Mesothelial cell of epicardium (in vitro differentiated cells): ENCODE measurements at regions not wholly inside any gene's neighbourhood (a gene's known extent, or its start where the extent isn't known, plus 50 kb on each side); places are given as distances from the start of the nearest gene placed in this dataset.
"Not testable (repeated sequence)": the region's sequence is repeated elsewhere in the genome, so short reads cannot be mapped to it uniquely, and the experiment has no call there.

Experiments
- DNase-seq, 2 experiments: peaks; one replicate each; pipeline ENCODE4 v3.0.0; 2021; ENCODE audit warnings: low spot score in 2 of 2; ENCODE audit not compliant: unreplicated experiment in 2 of 2
- H3K27ac Mint-ChIP-seq: 2 replicates; pipeline ENCODE4 v1.8.0; 2021; ENCODE audit warnings: mixed read lengths
- H3K27me3 Mint-ChIP-seq: 2 replicates; pipeline ENCODE4 v1.8.0; 2021; ENCODE audit warnings: low read depth, mixed read lengths
- H3K36me3 Mint-ChIP-seq: 2 replicates; pipeline ENCODE4 v1.8.0; 2021; ENCODE audit warnings: mixed read lengths
- H3K4me1 Mint-ChIP-seq: 2 replicates; pipeline ENCODE4 v1.8.0; 2021; ENCODE audit warnings: mixed read lengths
- H3K4me3 Mint-ChIP-seq: 2 replicates; pipeline ENCODE4 v1.8.0; 2021; ENCODE audit warnings: mild to moderate bottlenecking, moderate library complexity, mixed read lengths
- H3K9me3 Mint-ChIP-seq: 2 replicates; pipeline ENCODE4 v1.8.0; 2021; ENCODE audit warnings: mixed read lengths
- CTCF ChIP-seq: fragments of 200-600 bp; sonication (generic); IDR thresholded peaks from one replicate; pipeline ENCODE4 v1.5.0; 2021; ENCODE audit warnings: antibody characterized with exemption; ENCODE audit not compliant: unreplicated experiment

GRCh38 chr2:78750219-78750618, 275.3 kb upstream of the REG3G start:
- Mint-ChIP-seq H3K9me3 (no peaks in the 10 kb centered on the region), H3K27ac (no peak overlapping the region), H3K4me3 (no peak overlapping the region), H3K36me3 (no peaks in the 10 kb centered on the region), H3K4me1 (no peaks in the 10 kb centered on the region), H3K27me3 (no peaks in the 10 kb centered on the region)
- DNase-seq, result no peak
- no peak for TF ChIP-seq CTCF

- Mint-ChIP-seq H3K9me3 (peaks cover 14% of the 10 kb centered on the region), H3K36me3 (peaks cover 3% of the 10 kb centered on the region), H3K27me3 (no peaks in the 10 kb centered on the region), H3K4me1 (no peaks in the 10 kb centered on the region), H3K4me3 (no peak overlapping the region), H3K27ac (no peak overlapping the region)
- DNase-seq, result no peak
- TF ChIP-seq CTCF, result no peak
Observed at GRCh38 chr2:78754930-78755329, 270.6 kb upstream of the REG3G start.

- no peak overlapping the region for H3K27ac Mint-ChIP-seq
- TF ChIP-seq CTCF, result no peak
- H3K4me3 Mint-ChIP-seq, result no peak overlapping the region
- DNase-seq, result no peak
- no peaks in the 10 kb centered on the region for H3K27me3 Mint-ChIP-seq
- peaks cover 15% of the 10 kb centered on the region for H3K36me3 Mint-ChIP-seq
- peaks cover 35% of the 10 kb centered on the region for H3K9me3 Mint-ChIP-seq
- no peaks in the 10 kb centered on the region for H3K4me1 Mint-ChIP-seq
Observed at GRCh38 chr2:78757191-78757590, 268.3 kb upstream of the REG3G start.

GRCh38 chr2:78757640-78758039, 267.9 kb upstream of the REG3G start:
- Mint-ChIP-seq H3K27me3 (no peaks in the 10 kb centered on the region), H3K27ac (no peak overlapping the region), H3K4me1 (no peaks in the 10 kb centered on the region), H3K36me3 (peaks cover 18% of the 10 kb centered on the region), H3K4me3 (no peak overlapping the region), H3K9me3 (peaks cover 39% of the 10 kb centered on the region)
- DNase-seq, result no peak
- TF ChIP-seq CTCF, result no peak

- not testable (repeated sequence) for H3K27me3 Mint-ChIP-seq, H3K4me3 Mint-ChIP-seq, H3K4me1 Mint-ChIP-seq, DNase-seq, H3K27ac Mint-ChIP-seq
- Mint-ChIP-seq H3K36me3 (peaks cover 20% of the 10 kb centered on the region), H3K9me3 (peaks cover 50% of the 10 kb centered on the region)
Observed at GRCh38 chr2:78758765-78759164, 266.7 kb upstream of the REG3G start.

GRCh38 chr2:78766459-78766858, 259.0 kb upstream of the REG3G start:
- no peaks in the 10 kb centered on the region for H3K4me1 Mint-ChIP-seq
- DNase-seq, result no peak
- H3K9me3 Mint-ChIP-seq, result peaks cover 30% of the 10 kb centered on the region
- H3K27ac Mint-ChIP-seq, result no peak overlapping the region
- no peak overlapping the region for H3K4me3 Mint-ChIP-seq
- peaks cover 12% of the 10 kb centered on the region for H3K36me3 Mint-ChIP-seq
- H3K27me3 Mint-ChIP-seq, result no peaks in the 10 kb centered on the region
- no peak for TF ChIP-seq CTCF
